GM12875 (cell line): ENCODE measurements at regions not wholly inside any gene's neighbourhood (a gene's known extent, or its start where the extent isn't known, plus 50 kb on each side); places are given as distances from the start of the nearest gene placed in this dataset.

ENCODE experiments used
- H3K4me3 ChIP-seq: one replicate; pipeline ENCODE4 v1.5.1; 2011; ENCODE audit warnings: low read depth, low read length, control low read depth
- CTCF ChIP-seq: IDR thresholded peaks from 2 replicates; pipeline ENCODE4 v1.5.1; 2011; ENCODE audit warnings: low read depth, mild to moderate bottlenecking, control low read depth, inconsistent platforms, low read length, moderate library complexity, borderline replicate concordance; ENCODE audit not compliant: insufficient read depth

- 0 out of 2 replicates have a peak, but pooled peaks have one; percentile 15 for TF ChIP-seq CTCF
- no peak overlapping the region for H3K4me3 ChIP-seq
Measured at GRCh38 chr15:27681038-27681437, 418.1 kb downstream of the OCA2 start.

GRCh38 chr15:27679731-27680471, 419.2 kb downstream of the OCA2 start:
- H3K4me3 ChIP-seq: no peak overlapping the region
- TF ChIP-seq CTCF: no peak

- H3K4me3 ChIP-seq: no peak overlapping the region
Measured at GRCh38 chr15:27679203-27679602, 419.9 kb downstream of the OCA2 start.

GRCh38 chr15:27677951-27678350, 421.2 kb downstream of the OCA2 start:
- TF ChIP-seq CTCF: no peak
- no peak overlapping the region for H3K4me3 ChIP-seq

More at GRCh38 chr15:27679203-27679602, 419.9 kb downstream of the OCA2 start:
- TF ChIP-seq CTCF: no peak

GRCh38 chr15:27676647-27677046, 422.5 kb downstream of the OCA2 start:
- no peak for TF ChIP-seq CTCF
- no peak overlapping the region for H3K4me3 ChIP-seq

GRCh38 chr15:27675571-27675970, 423.5 kb downstream of the OCA2 start:
- no peak for TF ChIP-seq CTCF

GRCh38 chr15:27674826-27675225, 424.3 kb downstream of the OCA2 start:
- TF ChIP-seq CTCF: no peak
- no peak overlapping the region for H3K4me3 ChIP-seq

More at GRCh38 chr15:27675571-27675970, 423.5 kb downstream of the OCA2 start:
- no peak overlapping the region for H3K4me3 ChIP-seq
